CD4-positive, alpha-beta T cell (primary cell): ENCODE measurements at regions not wholly inside any gene's neighbourhood (a gene's known extent, or its start where the extent isn't known, plus 50 kb on each side); places are given as distances from the start of the nearest gene placed in this dataset.

Experiments used
- ATAC-seq: fragments of 200-7000 bp; cut with Tn5 transposase; one replicate; pipeline ENCODE4 v1.10.0; 2022; ENCODE audit warnings: mild to moderate bottlenecking; ENCODE audit not compliant: poor library complexity
- CTCF ChIA-PET: fragments of 350-600 bp; sonication (Branson Sonifier 250); formaldehyde crosslinking; loops from one replicate; lab custom pipeline; 2021; ENCODE audit warnings: antibody characterized with exemption, inconsistent platforms; lab: Charles Lee
- POLR2A ChIA-PET: fragments of 350-600 bp; sonication (Branson Sonifier 250); formaldehyde crosslinking; loops from one replicate; lab custom pipeline; 2021; ENCODE audit warnings: antibody characterized with exemption, inconsistent platforms; lab: Charles Lee
- DNase-seq, 14 experiments: peaks; one replicate each; pipeline ENCODE4 v3.0.0-alpha.2; 2013 to 2020; ENCODE audit warnings: mixed read lengths in 2 of 14
- H3K27ac ChIP-seq, 2 donors: one replicate each; pipeline versions ENCODE4 v1.5.1 to v1.7.0; 2013; ENCODE audit warnings: low read length in 2 of 2, low read depth in 1 of 2, mild to moderate bottlenecking in 1 of 2
- H3K27me3 ChIP-seq, 2 experiments: 1 replicate in 1 of 2; 2 replicates in 1 of 2; pipeline versions ENCODE4 v1.6.1 to v1.7.0; 2013; ENCODE audit warnings: low read length in 2 of 2, control low read depth in 1 of 2, mild to moderate bottlenecking in 1 of 2, moderate library complexity in 1 of 2; ENCODE audit not compliant: insufficient read depth in 2 of 2, control insufficient read depth in 1 of 2
- H3K36me3 ChIP-seq: one replicate; pipeline ENCODE4 v1.6.1; 2013; ENCODE audit warnings: low read length, control low read depth; ENCODE audit not compliant: insufficient read depth
- H3K4me1 ChIP-seq: one replicate; pipeline ENCODE4 v1.6.1; 2013; ENCODE audit warnings: low read length, control low read depth; ENCODE audit not compliant: insufficient read depth
- H3K4me3 ChIP-seq: one replicate; pipeline ENCODE4 v1.5.1; 2013; ENCODE audit warnings: mild to moderate bottlenecking, low read length, moderate library complexity
- H3K9me3 ChIP-seq, 2 experiments: 1 replicate in 1 of 2; 2 replicates in 1 of 2; pipeline versions ENCODE4 v1.6.1 to v1.7.0; 2013; ENCODE audit warnings: low read length in 2 of 2, mild to moderate bottlenecking in 2 of 2, control low read depth in 1 of 2, moderate library complexity in 1 of 2; ENCODE audit not compliant: control insufficient read depth in 1 of 2, insufficient read depth in 1 of 2
- H3K27ac Mint-ChIP-seq: one replicate; pipeline ENCODE4 v1.8.0; 2020; ENCODE audit warnings: mixed read lengths
- H3K27me3 Mint-ChIP-seq: one replicate; pipeline ENCODE4 v1.8.0; 2021; ENCODE audit warnings: mixed read lengths
- H3K36me3 Mint-ChIP-seq: one replicate; pipeline ENCODE4 v1.8.0; 2021; ENCODE audit warnings: low read depth, mixed read lengths
- H3K4me1 Mint-ChIP-seq: one replicate; pipeline ENCODE4 v1.8.0; 2021; ENCODE audit warnings: low read depth, mixed read lengths
- H3K4me3 Mint-ChIP-seq: one replicate; pipeline ENCODE4 v1.8.0; 2020; ENCODE audit warnings: mild to moderate bottlenecking, mixed read lengths
- H3K9me3 Mint-ChIP-seq: one replicate; pipeline ENCODE4 v1.8.0; 2020; ENCODE audit warnings: mixed read lengths
- intact Hi-C, 2 experiments: fragments of 100-400 bp; cut with DNase I in 1 of 2; cut with micrococcal nuclease in 1 of 2; formaldehyde crosslinking; loops; one replicate each; pipeline versions ENCODE4 v1.15.1 to v1.9.0; 2023 to 2025; cut with DNase I, micrococcal nuclease
- TF ChIP-seq, protein P1 (sequence below): fragments of 200-600 bp; IDR thresholded peaks from one replicate; pipeline ENCODE4 v1.8.0; 2022; ENCODE audit warnings: antibody characterized with exemption, mild to moderate bottlenecking

DNA sequence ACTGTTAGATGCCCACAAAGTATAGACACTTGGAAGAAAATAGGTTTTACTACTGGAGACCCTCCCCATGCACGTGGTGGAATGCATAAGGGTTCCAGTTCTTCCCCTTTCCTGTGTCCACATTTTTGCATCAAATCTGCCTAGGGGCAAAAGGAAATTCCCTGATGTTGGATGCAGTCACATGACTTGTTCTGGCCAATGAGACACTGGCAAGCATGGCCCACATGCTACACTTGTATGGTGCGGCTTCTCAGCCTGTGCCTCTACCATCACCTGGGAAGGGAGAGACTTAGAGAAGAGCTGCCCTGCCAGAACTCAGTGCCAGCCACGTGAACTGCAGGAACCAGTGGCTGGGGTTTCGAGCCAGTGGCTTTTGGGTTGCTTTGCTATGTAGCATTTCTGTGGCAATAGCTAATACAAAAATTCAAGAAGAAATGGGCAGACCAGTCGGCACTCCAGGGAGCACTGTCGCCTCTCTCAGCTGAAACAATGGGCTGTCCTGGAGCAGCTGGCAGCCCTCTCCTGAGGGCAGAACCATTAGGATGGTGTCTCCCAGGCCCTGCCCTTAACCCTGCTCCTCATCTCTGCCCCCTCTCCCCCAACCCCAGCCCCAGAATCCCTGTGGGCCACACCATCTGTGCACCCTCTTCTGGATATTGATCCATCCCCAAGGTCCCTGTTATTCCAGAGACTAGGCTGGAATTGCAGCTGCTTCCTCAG, 634.0 kb downstream of the UQCRFS1 start:
- Histone ChIP-seq H3K27ac (no peak overlapping the region), H3K4me3 (no peak overlapping the region), H3K27me3 (no peaks in the 10 kb centered on the region), H3K4me1 (no peaks in the 10 kb centered on the region), H3K36me3 (no peaks in the 10 kb centered on the region), H3K9me3 (peaks cover 0 to 25% of the 10 kb centered on the region in 2 experiments)
- no peak for ATAC-seq
- DNase-seq = no peak
- ChIA-PET CTCF (no interaction called here), POLR2A (no interaction called here)
- Mint-ChIP-seq H3K36me3 (no peaks in the 10 kb centered on the region), H3K4me3 (no peak overlapping the region), H3K4me1 (no peaks in the 10 kb centered on the region), H3K27me3 (no peaks in the 10 kb centered on the region), H3K9me3 (no peaks in the 10 kb centered on the region), H3K27ac (no peak overlapping the region)
- intact Hi-C loops = no loop called here
- TF ChIP-seq, protein P1, sequence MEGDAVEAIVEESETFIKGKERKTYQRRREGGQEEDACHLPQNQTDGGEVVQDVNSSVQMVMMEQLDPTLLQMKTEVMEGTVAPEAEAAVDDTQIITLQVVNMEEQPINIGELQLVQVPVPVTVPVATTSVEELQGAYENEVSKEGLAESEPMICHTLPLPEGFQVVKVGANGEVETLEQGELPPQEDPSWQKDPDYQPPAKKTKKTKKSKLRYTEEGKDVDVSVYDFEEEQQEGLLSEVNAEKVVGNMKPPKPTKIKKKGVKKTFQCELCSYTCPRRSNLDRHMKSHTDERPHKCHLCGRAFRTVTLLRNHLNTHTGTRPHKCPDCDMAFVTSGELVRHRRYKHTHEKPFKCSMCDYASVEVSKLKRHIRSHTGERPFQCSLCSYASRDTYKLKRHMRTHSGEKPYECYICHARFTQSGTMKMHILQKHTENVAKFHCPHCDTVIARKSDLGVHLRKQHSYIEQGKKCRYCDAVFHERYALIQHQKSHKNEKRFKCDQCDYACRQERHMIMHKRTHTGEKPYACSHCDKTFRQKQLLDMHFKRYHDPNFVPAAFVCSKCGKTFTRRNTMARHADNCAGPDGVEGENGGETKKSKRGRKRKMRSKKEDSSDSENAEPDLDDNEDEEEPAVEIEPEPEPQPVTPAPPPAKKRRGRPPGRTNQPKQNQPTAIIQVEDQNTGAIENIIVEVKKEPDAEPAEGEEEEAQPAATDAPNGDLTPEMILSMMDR = no peak

DNA sequence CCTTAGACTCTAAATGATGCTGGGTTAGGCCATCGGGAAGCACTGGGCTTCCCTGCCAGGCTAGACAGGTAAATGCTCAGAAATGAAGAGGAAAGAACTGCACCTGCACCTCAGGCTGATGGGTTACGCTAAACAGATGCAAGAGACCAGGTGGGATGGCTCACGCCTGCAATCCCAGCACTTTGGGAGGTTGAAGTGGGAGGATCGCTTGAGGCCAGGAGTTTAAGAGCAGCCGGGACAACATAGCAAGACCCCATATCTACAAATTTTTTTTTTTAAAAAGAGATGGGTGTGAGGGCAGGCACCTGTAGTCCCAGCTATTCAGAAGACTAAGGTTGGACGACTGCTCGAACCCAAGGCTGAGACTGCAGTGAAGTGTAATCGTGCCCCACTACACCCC, 634.7 kb downstream of the UQCRFS1 start:
- Mint-ChIP-seq H3K4me3 (no peak overlapping the region), H3K27me3 (no peaks in the 10 kb centered on the region), H3K9me3 (no peaks in the 10 kb centered on the region), H3K27ac (no peak overlapping the region), H3K4me1 (no peaks in the 10 kb centered on the region), H3K36me3 (no peaks in the 10 kb centered on the region)
- no peak overlapping the region for H3K4me3 ChIP-seq
- peaks cover 0 to 25% of the 10 kb centered on the region in 2 experiments for H3K9me3 ChIP-seq
- TF ChIP-seq, protein P1 = no peak
- CTCF ChIA-PET = no interaction called here
- no peak overlapping the region for H3K27ac ChIP-seq
- no peak for ATAC-seq
- intact Hi-C loops = no loop called here
- H3K27me3 ChIP-seq = no peaks in the 10 kb centered on the region
- POLR2A ChIA-PET = no interaction called here
- DNase-seq = no peak
- H3K4me1 ChIP-seq = no peaks in the 10 kb centered on the region
- no peaks in the 10 kb centered on the region for H3K36me3 ChIP-seq

DNA sequence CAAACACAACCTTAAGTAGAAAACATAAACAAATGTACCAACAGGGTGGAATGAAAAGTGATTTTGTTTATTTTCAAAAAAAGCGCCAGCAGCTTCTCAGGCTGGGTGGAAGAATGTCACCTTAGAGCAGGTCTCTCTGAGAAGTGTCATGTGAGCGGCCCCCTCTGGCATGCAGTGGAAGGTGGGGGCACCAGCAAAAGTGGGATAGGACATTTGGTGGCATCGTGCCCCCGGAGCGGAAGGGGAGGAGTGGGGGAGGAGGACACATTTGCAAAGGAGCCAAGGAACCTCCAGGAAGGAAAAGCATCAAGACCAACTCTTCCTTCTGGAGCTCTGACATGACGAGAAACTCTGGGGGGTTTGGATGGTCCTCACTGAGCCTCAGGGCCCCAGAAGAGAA, 635.3 kb downstream of the UQCRFS1 start:
- no peaks in the 10 kb centered on the region for H3K36me3 Mint-ChIP-seq
- no peak overlapping the region for H3K27ac Mint-ChIP-seq
- CTCF ChIA-PET = no interaction called here
- POLR2A ChIA-PET = no interaction called here
- H3K4me3 Mint-ChIP-seq = no peak overlapping the region
- no peaks in the 10 kb centered on the region for H3K4me1 Mint-ChIP-seq
- no peaks in the 10 kb centered on the region for H3K27me3 Mint-ChIP-seq
- H3K27ac ChIP-seq = no peak overlapping the region
- DNase-seq (no peak), ATAC-seq (no peak)
- H3K27me3 ChIP-seq = no peaks in the 10 kb centered on the region
- no peaks in the 10 kb centered on the region for H3K4me1 ChIP-seq
- no peaks in the 10 kb centered on the region for H3K36me3 ChIP-seq
- no peak overlapping the region for H3K4me3 ChIP-seq
- H3K9me3 Mint-ChIP-seq = no peaks in the 10 kb centered on the region
- intact Hi-C loops = no loop called here
- H3K9me3 ChIP-seq = peaks cover 0 to 25% of the 10 kb centered on the region in 2 experiments
- TF ChIP-seq, protein P1 = no peak
